ENCODE measurements at regions not wholly inside any gene's neighbourhood (a gene's known extent, or its start where the extent isn't known, plus 50 kb on each side); places are given as distances from the start of the nearest gene placed in this dataset.

DNA sequence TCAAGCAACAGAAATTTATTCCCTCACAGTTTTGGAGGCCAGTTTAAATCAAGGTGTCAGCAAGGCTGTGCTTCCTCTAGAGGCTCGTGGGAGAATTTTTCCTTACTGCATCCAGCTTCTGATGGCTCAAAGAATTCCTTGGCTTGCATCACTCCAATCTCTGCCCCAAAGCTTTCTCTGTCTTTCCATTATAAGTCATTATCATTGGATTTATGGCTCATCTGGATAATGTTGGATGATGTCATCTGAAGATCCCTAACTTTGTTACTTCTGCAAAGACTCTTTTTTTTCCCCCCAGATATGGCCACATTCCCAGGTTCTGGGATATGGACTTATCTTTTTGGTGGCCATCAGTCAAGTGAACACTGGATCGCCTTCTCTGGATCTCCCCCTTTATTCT is 146.3 kb upstream of the B3GAT2 start:
- no peak for TF ChIP-seq POLR2A (IDR thresholded peaks at IDR 0.05)
- TF ChIP-seq, protein P1, sequence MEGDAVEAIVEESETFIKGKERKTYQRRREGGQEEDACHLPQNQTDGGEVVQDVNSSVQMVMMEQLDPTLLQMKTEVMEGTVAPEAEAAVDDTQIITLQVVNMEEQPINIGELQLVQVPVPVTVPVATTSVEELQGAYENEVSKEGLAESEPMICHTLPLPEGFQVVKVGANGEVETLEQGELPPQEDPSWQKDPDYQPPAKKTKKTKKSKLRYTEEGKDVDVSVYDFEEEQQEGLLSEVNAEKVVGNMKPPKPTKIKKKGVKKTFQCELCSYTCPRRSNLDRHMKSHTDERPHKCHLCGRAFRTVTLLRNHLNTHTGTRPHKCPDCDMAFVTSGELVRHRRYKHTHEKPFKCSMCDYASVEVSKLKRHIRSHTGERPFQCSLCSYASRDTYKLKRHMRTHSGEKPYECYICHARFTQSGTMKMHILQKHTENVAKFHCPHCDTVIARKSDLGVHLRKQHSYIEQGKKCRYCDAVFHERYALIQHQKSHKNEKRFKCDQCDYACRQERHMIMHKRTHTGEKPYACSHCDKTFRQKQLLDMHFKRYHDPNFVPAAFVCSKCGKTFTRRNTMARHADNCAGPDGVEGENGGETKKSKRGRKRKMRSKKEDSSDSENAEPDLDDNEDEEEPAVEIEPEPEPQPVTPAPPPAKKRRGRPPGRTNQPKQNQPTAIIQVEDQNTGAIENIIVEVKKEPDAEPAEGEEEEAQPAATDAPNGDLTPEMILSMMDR (IDR thresholded peaks at IDR 0.05), result no peak

Data from transverse colon (tissue), 3 donors.